DND-41 (cell line): ENCODE measurements at regions not wholly inside any gene's neighbourhood (a gene's known extent, or its start where the extent isn't known, plus 50 kb on each side); places are given as distances from the start of the nearest gene placed in this dataset.

Experiments
- ATAC-seq: fragments of 200-7000 bp; cut with Tn5 transposase; 3 replicates; pipeline ENCODE4 v1.9.1; 2021; ENCODE audit warnings: low read depth; ENCODE audit not compliant: insufficient read depth
- DNase-seq: peaks from one replicate; pipeline ENCODE4 v3.0.0-alpha.2; 2020
- H2AFZ ChIP-seq: 2 replicates; pipeline ENCODE4 v1.6.0; 2012; ENCODE audit warnings: low read depth, low read length
- H3K27ac ChIP-seq: 2 replicates; pipeline ENCODE4 v1.5.1; 2012; ENCODE audit warnings: low read length, inconsistent platforms
- H3K27me3 ChIP-seq: fragments of 200-600 bp; sonication (generic); 2 replicates; pipeline ENCODE4 v1.6.0; 2012; ENCODE audit warnings: low read length, mild to moderate bottlenecking, inconsistent platforms; ENCODE audit not compliant: insufficient read depth, poor library complexity
- H3K36me3 ChIP-seq: 2 replicates; pipeline ENCODE4 v1.5.1; 2012; ENCODE audit warnings: low read length, inconsistent platforms; ENCODE audit not compliant: insufficient read depth
- H3K4me1 ChIP-seq: 2 replicates; pipeline ENCODE4 v1.5.1; 2012; ENCODE audit warnings: mild to moderate bottlenecking, low read length; ENCODE audit not compliant: insufficient read depth
- H3K4me2 ChIP-seq: 2 replicates; pipeline ENCODE4 v1.6.0; 2012; ENCODE audit warnings: mild to moderate bottlenecking, moderate library complexity, low read length, inconsistent platforms; ENCODE audit not compliant: insufficient read depth
- H3K4me3 ChIP-seq, 2 experiments: fragments of 200-600 bp in 1 of 2; shearing (Covaris generic) in 1 of 2; 2 replicates each; pipeline ENCODE4 v1.5.1; 2012 to 2016; ENCODE audit warnings: inconsistent platforms in 2 of 2, low read length in 2 of 2, mild to moderate bottlenecking in 2 of 2, low read depth in 1 of 2, moderate library complexity in 1 of 2
- H3K79me2 ChIP-seq: 2 replicates; pipeline ENCODE4 v1.6.0; 2012; ENCODE audit warnings: low read length, inconsistent platforms; ENCODE audit not compliant: insufficient read depth
- H3K9ac ChIP-seq: 2 replicates; pipeline ENCODE4 v1.6.0; 2012; ENCODE audit warnings: low read depth, mild to moderate bottlenecking, inconsistent platforms, low read length, moderate library complexity
- H3K9me3 ChIP-seq: 2 replicates; pipeline ENCODE4 v1.5.1; 2012; ENCODE audit warnings: low read length, moderate library complexity, mild to moderate bottlenecking, inconsistent platforms; ENCODE audit not compliant: insufficient read depth, severe bottlenecking
- H4K20me1 ChIP-seq: 2 replicates; pipeline ENCODE4 v1.6.0; 2012; ENCODE audit warnings: low read length; ENCODE audit not compliant: insufficient read depth
- EZH2 ChIP-seq: IDR thresholded peaks from 3 replicates; pipeline ENCODE4 v1.6.1; 2012; ENCODE audit warnings: borderline replicate concordance, low read depth, mild to moderate bottlenecking, moderate library complexity, low read length, inconsistent platforms; ENCODE audit not compliant: severe bottlenecking
- TF ChIP-seq, protein P1 (sequence below): IDR thresholded peaks from 2 replicates; pipeline ENCODE4 v1.5.1; 2012; ENCODE audit warnings: borderline replicate concordance, low read length, moderate library complexity, mild to moderate bottlenecking; ENCODE audit not compliant: poor library complexity, severe bottlenecking; ENCODE audit errors: extremely low read depth

DNA sequence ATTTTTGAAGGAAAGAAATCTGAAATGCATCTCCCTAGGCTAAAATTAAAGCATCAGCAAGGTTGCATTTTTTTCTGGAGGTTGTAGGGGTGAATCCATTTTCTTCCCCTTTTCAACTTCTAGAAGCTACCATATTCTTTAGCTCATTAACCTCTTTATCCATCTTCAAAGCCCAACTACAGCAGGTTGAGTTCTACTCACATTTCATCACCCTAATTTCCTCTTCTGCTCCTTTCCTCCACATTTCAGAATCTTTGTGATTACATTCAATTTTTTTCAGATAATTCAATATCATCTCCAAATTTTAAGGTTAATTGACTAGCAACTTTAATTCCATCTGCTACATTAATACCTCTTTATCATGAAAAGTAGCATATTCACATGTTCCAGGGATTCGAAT lies 2655.7 kb upstream of the PCDH20 start:
- H3K27ac ChIP-seq: no peak overlapping the region
- H3K79me2 ChIP-seq: no peaks in the 10 kb centered on the region
- DNase-seq: no peak

DNA sequence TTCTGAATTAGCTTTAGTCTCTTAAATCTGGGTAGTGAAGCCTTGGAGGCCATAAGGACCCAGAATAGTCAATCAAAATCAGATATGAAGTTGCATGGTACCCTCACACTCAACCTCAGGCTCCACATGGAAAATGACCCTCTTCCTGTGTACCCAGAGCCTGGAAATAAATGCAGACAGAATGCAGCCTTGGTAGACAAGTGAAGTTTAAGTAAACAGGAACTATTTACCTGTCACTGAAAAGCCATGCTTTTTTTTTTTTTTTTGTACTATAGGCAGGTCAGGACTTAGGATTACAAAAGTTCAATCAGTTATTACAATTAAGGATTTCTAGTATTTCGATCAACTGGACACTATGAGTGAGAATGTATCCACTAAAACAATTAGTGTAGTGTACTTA lies 2654.2 kb upstream of the PCDH20 start:
- Histone ChIP-seq H3K4me3 (no peak overlapping the region), H3K79me2 (no peaks in the 10 kb centered on the region), H3K27ac (no peak overlapping the region), H3K9me3 (no peaks in the 10 kb centered on the region), H4K20me1 (no peaks in the 10 kb centered on the region), H2AFZ (no peak overlapping the region), H3K4me2 (no peak overlapping the region), H3K4me1 (no peaks in the 10 kb centered on the region), H3K9ac (no peak overlapping the region), H3K36me3 (no peaks in the 10 kb centered on the region), H3K27me3 (no peaks in the 10 kb centered on the region)
- DNase-seq: no peak
- ATAC-seq: no peak
- TF ChIP-seq, protein P1, sequence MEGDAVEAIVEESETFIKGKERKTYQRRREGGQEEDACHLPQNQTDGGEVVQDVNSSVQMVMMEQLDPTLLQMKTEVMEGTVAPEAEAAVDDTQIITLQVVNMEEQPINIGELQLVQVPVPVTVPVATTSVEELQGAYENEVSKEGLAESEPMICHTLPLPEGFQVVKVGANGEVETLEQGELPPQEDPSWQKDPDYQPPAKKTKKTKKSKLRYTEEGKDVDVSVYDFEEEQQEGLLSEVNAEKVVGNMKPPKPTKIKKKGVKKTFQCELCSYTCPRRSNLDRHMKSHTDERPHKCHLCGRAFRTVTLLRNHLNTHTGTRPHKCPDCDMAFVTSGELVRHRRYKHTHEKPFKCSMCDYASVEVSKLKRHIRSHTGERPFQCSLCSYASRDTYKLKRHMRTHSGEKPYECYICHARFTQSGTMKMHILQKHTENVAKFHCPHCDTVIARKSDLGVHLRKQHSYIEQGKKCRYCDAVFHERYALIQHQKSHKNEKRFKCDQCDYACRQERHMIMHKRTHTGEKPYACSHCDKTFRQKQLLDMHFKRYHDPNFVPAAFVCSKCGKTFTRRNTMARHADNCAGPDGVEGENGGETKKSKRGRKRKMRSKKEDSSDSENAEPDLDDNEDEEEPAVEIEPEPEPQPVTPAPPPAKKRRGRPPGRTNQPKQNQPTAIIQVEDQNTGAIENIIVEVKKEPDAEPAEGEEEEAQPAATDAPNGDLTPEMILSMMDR: no peak
- no peak for TF ChIP-seq EZH2

More for the DNA sequence above, 2655.7 kb upstream of the PCDH20 start:
- no peak overlapping the region for H3K9ac ChIP-seq
- H3K4me3 ChIP-seq: no peak overlapping the region
- no peaks in the 10 kb centered on the region for H3K36me3 ChIP-seq
- H2AFZ ChIP-seq: no peak overlapping the region
- no peaks in the 10 kb centered on the region for H3K27me3 ChIP-seq
- H3K4me1 ChIP-seq: no peaks in the 10 kb centered on the region
- no peaks in the 10 kb centered on the region for H3K9me3 ChIP-seq
- H4K20me1 ChIP-seq: no peaks in the 10 kb centered on the region
- TF ChIP-seq, protein P1: no peak
- TF ChIP-seq EZH2: no peak
- H3K4me2 ChIP-seq: no peak overlapping the region
- ATAC-seq: no peak

DNA sequence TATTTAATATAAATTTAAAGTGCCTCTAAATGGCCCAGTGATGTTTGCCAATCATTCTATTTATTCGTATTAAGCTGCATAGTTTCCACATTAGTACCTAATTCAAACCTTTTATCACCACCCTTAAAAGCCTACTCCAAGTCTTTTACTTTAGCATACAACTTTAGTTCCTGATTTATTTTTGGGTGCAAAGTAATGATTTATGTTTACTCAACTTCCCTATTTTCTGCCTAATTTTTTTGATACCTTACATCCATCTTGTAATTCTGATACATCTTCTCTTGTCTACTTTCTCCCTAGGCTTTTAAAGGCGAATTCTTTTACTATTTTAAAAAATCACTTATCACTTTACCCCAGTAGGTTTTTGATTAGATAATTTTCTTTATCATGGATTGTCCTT lies 2651.1 kb upstream of the PCDH20 start:
- no peaks in the 10 kb centered on the region for H3K36me3 ChIP-seq
- no peak for ATAC-seq

More for the DNA sequence above, 2651.1 kb upstream of the PCDH20 start:
- Histone ChIP-seq H3K4me1 (no peaks in the 10 kb centered on the region), H3K27me3 (no peaks in the 10 kb centered on the region), H4K20me1 (no peaks in the 10 kb centered on the region), H3K4me3 (no peak overlapping the region), H3K79me2 (no peaks in the 10 kb centered on the region), H3K4me2 (no peak overlapping the region), H2AFZ (no peak overlapping the region), H3K9me3 (no peaks in the 10 kb centered on the region), H3K9ac (no peak overlapping the region), H3K27ac (no peak overlapping the region)
- TF ChIP-seq EZH2: no peak
- TF ChIP-seq, protein P1: no peak
- no peak for DNase-seq
